GM12878 (cell line): ENCODE measurements at regions not wholly inside any gene's neighbourhood (a gene's known extent, or its start where the extent isn't known, plus 50 kb on each side); places are given as distances from the start of the nearest gene placed in this dataset.

ENCODE experiments used
- ATF3 ChIP-seq: IDR thresholded peaks from 2 replicates; pipeline ENCODE4 v1.6.1; 2011; ENCODE audit warnings: low read depth, mild to moderate bottlenecking, low read length, moderate library complexity, borderline replicate concordance; ENCODE audit errors: extremely low read depth
- CTCF ChIP-seq, 3 experiments: IDR thresholded peaks in 2 of 3; conservative IDR thresholded peaks in 1 of 3; 2 replicates each; pipeline ENCODE4 v1.5.1; 2011; ENCODE audit warnings: low read depth in 3 of 3, low read length in 3 of 3, mild to moderate bottlenecking in 3 of 3, control low read depth in 2 of 3, moderate library complexity in 2 of 3, inconsistent platforms in 1 of 3, mixed read lengths in 1 of 3; ENCODE audit not compliant: control insufficient read depth in 2 of 3, insufficient read depth in 1 of 3; ENCODE audit errors: extremely low read depth in 1 of 3
- NFIC ChIP-seq: IDR thresholded peaks from 2 replicates; pipeline ENCODE4 v1.6.1; 2012; ENCODE audit warnings: low read depth, mild to moderate bottlenecking, inconsistent platforms, low read length, moderate library complexity
- SIN3A ChIP-seq: IDR thresholded peaks from 2 replicates; pipeline ENCODE4 v1.6.1; 2012; ENCODE audit warnings: low read depth, low read length, improper control_type of control experiment
- SKIL ChIP-seq: fragments of 450-650 bp; IDR thresholded peaks from 2 replicates; pipeline ENCODE4 v1.6.1; 2017; ENCODE audit warnings: mild to moderate bottlenecking, low read depth, inconsistent platforms; ENCODE audit not compliant: poor library complexity, severe bottlenecking
- ZBTB33 ChIP-seq: fragments of 450-650 bp; IDR thresholded peaks from 2 replicates; pipeline ENCODE4 v1.6.1; 2017; ENCODE audit warnings: mild to moderate bottlenecking

GRCh38 chr2:18998491-18998890, 359.9 kb downstream of the OSR1 start:
- no peak for TF ChIP-seq ZBTB33
- no peak for TF ChIP-seq CTCF (IDR thresholded peaks at IDR 0.05 in 2 of 3, conservative IDR thresholded peaks at IDR 0.05 in 1 of 3; ENCODE audit: control insufficient read depth in 2 of 3, extremely low read depth in 1 of 3, insufficient read depth in 1 of 3, low read depth in 3 of 3, low read length in 3 of 3)
- no peak for TF ChIP-seq SKIL
- no peak for TF ChIP-seq NFIC
- TF ChIP-seq ATF3: no peak
- TF ChIP-seq SIN3A: no peak
